Lung (tissue), 11 donors: ENCODE measurements at regions not wholly inside any gene's neighbourhood (a gene's known extent, or its start where the extent isn't known, plus 50 kb on each side); places are given as distances from the start of the nearest gene placed in this dataset.

Source experiments
- ATAC-seq: fragments of 200-7000 bp; cut with Tn5 transposase; one replicate; pipeline ENCODE4 v1.9.1; 2020; ENCODE audit warnings: moderate number of reproducible peaks; ENCODE audit not compliant: insufficient read depth, low FRiP score
- DNase-seq, 3 donors: peaks; one replicate each; pipeline ENCODE4 v3.0.0-alpha.2; 2013 to 2017
- H3K27ac ChIP-seq, 2 donors: one replicate each; pipeline ENCODE4 v1.5.1; 2013; ENCODE audit warnings: mild to moderate bottlenecking in 2 of 2, moderate library complexity in 2 of 2, control low read depth in 1 of 2, inconsistent platforms in 1 of 2, low read depth in 1 of 2, low read length in 1 of 2
- H3K27me3 ChIP-seq, 3 donors: one replicate each; pipeline ENCODE4 v1.5.1; 2013; ENCODE audit warnings: low read length in 2 of 3; ENCODE audit not compliant: control insufficient read depth in 3 of 3, insufficient read depth in 3 of 3
- H3K36me3 ChIP-seq, 4 donors: one replicate each; pipeline ENCODE4 v1.5.1; 2013; ENCODE audit warnings: low read length in 4 of 4, mild to moderate bottlenecking in 1 of 4, moderate library complexity in 1 of 4; ENCODE audit not compliant: control insufficient read depth in 4 of 4, insufficient read depth in 4 of 4
- H3K4me1 ChIP-seq, 5 donors: one replicate each; pipeline ENCODE4 v1.5.1; 2013; ENCODE audit warnings: low read length in 5 of 5, mild to moderate bottlenecking in 2 of 5, moderate library complexity in 1 of 5; ENCODE audit not compliant: control insufficient read depth in 5 of 5, insufficient read depth in 5 of 5
- H3K4me3 ChIP-seq: one replicate; pipeline ENCODE4 v1.5.1; 2013; ENCODE audit warnings: mild to moderate bottlenecking, control low read depth, moderate library complexity
- H3K9ac ChIP-seq, 2 donors: one replicate each; pipeline ENCODE4 v1.5.1; 2013; ENCODE audit warnings: low read length in 2 of 2, control low read depth in 1 of 2; ENCODE audit not compliant: insufficient read depth in 1 of 2
- H3K9me3 ChIP-seq, 4 donors: one replicate each; pipeline ENCODE4 v1.5.1; 2013; ENCODE audit warnings: low read length in 3 of 4, mild to moderate bottlenecking in 1 of 4, moderate library complexity in 1 of 4; ENCODE audit not compliant: control insufficient read depth in 4 of 4, insufficient read depth in 3 of 4
- WGBS, 2 donors: extraction: QIAGEN DNeasy Blood & Tissue Kit; methylation state at CpG; one replicate each; pipeline ENCODE4 v1.1.7; 2013; 5-methylcytosine and 5-hydroxymethylcytosine counted together
- TF ChIP-seq, protein P1 (sequence below): IDR thresholded peaks from 2 replicates; pipeline ENCODE4 v1.5.1; 2012; ENCODE audit warnings: mild to moderate bottlenecking; ENCODE audit errors: control extremely low read depth, extremely low read depth
- donor health status: control.
- donor health status: control.
- donor health status: Bipolar disorder and iron deficiency.
- donor health status: healthy.
- donor health status: DM: yes; HTN: yes; CAD: no.

DNA sequence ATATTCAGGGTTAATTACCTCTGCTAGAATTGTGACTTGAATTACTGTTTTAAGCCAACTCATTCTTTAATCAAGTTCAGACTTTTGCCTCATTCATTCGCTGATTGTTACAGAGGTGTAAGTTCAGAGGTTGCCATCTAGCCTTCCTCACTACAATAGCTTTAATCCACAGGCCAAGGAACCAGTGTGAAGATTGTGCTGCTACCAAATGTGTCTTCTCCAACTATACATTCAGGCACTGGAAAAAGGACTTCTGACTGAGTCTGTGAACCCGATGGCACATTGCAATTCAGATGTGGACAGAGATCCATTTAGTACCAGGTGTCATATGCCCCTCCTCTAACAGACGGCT is 111.2 kb upstream of the ADGRF1 start:
- 77 to 91% methylated on average over 3 of the region's 3 CpGs for WGBS, 2 donors
- no peak overlapping the region for H3K4me3 ChIP-seq
- TF ChIP-seq, protein P1, sequence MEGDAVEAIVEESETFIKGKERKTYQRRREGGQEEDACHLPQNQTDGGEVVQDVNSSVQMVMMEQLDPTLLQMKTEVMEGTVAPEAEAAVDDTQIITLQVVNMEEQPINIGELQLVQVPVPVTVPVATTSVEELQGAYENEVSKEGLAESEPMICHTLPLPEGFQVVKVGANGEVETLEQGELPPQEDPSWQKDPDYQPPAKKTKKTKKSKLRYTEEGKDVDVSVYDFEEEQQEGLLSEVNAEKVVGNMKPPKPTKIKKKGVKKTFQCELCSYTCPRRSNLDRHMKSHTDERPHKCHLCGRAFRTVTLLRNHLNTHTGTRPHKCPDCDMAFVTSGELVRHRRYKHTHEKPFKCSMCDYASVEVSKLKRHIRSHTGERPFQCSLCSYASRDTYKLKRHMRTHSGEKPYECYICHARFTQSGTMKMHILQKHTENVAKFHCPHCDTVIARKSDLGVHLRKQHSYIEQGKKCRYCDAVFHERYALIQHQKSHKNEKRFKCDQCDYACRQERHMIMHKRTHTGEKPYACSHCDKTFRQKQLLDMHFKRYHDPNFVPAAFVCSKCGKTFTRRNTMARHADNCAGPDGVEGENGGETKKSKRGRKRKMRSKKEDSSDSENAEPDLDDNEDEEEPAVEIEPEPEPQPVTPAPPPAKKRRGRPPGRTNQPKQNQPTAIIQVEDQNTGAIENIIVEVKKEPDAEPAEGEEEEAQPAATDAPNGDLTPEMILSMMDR = no peak
- no peaks in the 10 kb centered on the region for H3K36me3 ChIP-seq
- peaks cover 0 to 4% (median 0%) of the 10 kb centered on the region in 5 donors for H3K4me1 ChIP-seq
- H3K27ac ChIP-seq = no peak overlapping the region
- ATAC-seq (no peak), DNase-seq (no peak)
- no peaks in the 10 kb centered on the region for H3K27me3 ChIP-seq
- no peaks in the 10 kb centered on the region for H3K9me3 ChIP-seq
- H3K9ac ChIP-seq = no peak overlapping the region

DNA sequence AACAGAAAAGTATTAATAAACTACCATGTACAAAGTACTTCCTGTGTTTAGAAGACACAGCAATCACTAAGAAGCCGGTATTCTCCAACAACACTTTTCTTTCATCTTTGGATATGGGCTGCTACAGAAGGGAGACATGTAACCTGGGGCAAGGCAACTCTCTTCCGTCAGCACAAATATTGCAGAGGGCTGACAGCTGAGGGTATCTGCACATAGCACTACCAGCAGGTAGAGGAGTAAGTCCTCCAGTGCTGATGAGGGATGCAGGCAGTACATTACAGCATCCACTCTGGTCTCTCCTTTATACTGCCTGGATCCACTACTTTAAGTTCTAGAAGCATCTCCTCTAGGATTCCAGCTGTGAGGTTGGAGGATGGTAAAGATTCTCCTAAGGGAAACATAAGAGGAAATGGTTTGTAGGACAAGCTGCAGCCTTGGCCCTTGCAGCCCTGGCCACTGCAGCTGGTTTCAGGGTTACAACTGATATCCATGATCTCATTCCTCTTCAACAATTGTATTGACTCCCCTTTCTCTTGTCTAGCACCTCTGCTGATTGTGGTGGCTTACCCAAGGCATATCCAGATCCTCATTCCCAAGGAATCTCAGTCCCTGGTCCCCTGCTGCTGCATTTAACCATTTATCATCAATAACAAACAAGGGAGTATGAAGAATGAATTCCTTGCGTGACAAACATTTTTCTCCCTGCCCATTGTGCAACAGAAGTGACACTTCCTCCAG is 110.7 kb upstream of the ADGRF1 start:
- Histone ChIP-seq H3K4me3 (no peak overlapping the region), H3K9ac (no peak overlapping the region), H3K4me1 (peaks cover 0 to 5% (median 2%) of the 10 kb centered on the region in 5 donors), H3K27ac (no peak overlapping the region), H3K36me3 (no peaks in the 10 kb centered on the region), H3K9me3 (no peaks in the 10 kb centered on the region), H3K27me3 (no peaks in the 10 kb centered on the region)
- ATAC-seq (no peak), DNase-seq (no peak)
- TF ChIP-seq, protein P1 = no peak
- 67% methylated on average over 3 of the region's 3 CpGs for WGBS, 2 donors

- Histone ChIP-seq H3K27me3 (no peaks in the 10 kb centered on the region), H3K36me3 (no peaks in the 10 kb centered on the region), H3K9me3 (no peaks in the 10 kb centered on the region), H3K4me1 (peaks cover 0 to 9% (median 6%) of the 10 kb centered on the region in 5 donors), H3K4me3 (no peak overlapping the region), H3K9ac (no peak overlapping the region), H3K27ac (no peak overlapping the region)
- TF ChIP-seq, protein P1 = no peak
- DNase-seq (no peak), ATAC-seq (no peak)
- WGBS, 2 donors = 92 to 93% methylated on average over 8 of the region's 8 CpGs
Measured at GRCh38 chr6:47151232-47151898, 109.2 kb upstream of the ADGRF1 start.
